SK-N-SH (cell line): ENCODE measurements at regions not wholly inside any gene's neighbourhood (a gene's known extent, or its start where the extent isn't known, plus 50 kb on each side); places are given as distances from the start of the nearest gene placed in this dataset.

ENCODE experiments used
- CTCF ChIA-PET: fragments of 300-600, 350-600 bp; formaldehyde crosslinking; extraction: SDS; loops from one replicate; lab custom pipeline; 2021; lab: Yijun Ruan, JAX
- POLR2A ChIA-PET: fragments of 350-600 bp; sonication (Branson Sonifier 250); formaldehyde crosslinking; extraction: SDS; loops from one replicate; lab custom pipeline; 2020; ENCODE audit warnings: antibody characterized with exemption, inconsistent platforms; lab: Yijun Ruan, JAX
- DNase-seq: peaks from one replicate; pipeline ENCODE4 v3.0.0; 2012
- H2AFZ ChIP-seq: fragments of 200-600 bp; sonication (generic); 2 replicates; pipeline ENCODE4 v1.8.1; 2016; ENCODE audit warnings: antibody characterized with exemption, mild to moderate bottlenecking, low read depth
- H3F3A ChIP-seq: fragments of 200-600 bp; sonication (generic); replicated peaks from 2 replicates; pipeline ENCODE3; 2016; ENCODE audit warnings: antibody characterized with exemption, mild to moderate bottlenecking; ENCODE audit not compliant: insufficient read depth
- H3K27ac ChIP-seq, 2 experiments: fragments of 200-500 bp in 1 of 2; fragments of 200-600 bp in 1 of 2; sonication (Bioruptor generic) in 1 of 2; sonication (generic), shearing (Covaris generic) in 1 of 2; 2 replicates each; pipeline versions ENCODE4 v1.5.1 to v1.6.1; 2014 to 2016; ENCODE audit warnings: low read depth in 2 of 2, inconsistent platforms in 1 of 2, low read length in 1 of 2, mild to moderate bottlenecking in 1 of 2, mixed read lengths in 1 of 2
- H3K27me3 ChIP-seq: fragments of 200-600 bp; sonication (generic), shearing (Covaris generic); 2 replicates; pipeline ENCODE4 v1.6.1; 2016; ENCODE audit warnings: mixed run types; ENCODE audit not compliant: insufficient read depth
- H3K36me3 ChIP-seq, 2 experiments: fragments of 200-500 bp in 1 of 2; fragments of 200-600 bp in 1 of 2; sonication (Bioruptor generic) in 1 of 2; sonication (generic) in 1 of 2; replicated peaks in 1 of 2; 2 replicates each; pipeline versions ENCODE3 to v1.5.1; 2014 to 2016; ENCODE audit warnings: low read length in 1 of 2, mild to moderate bottlenecking in 1 of 2; ENCODE audit not compliant: insufficient read depth in 2 of 2, control insufficient read depth in 1 of 2
- H3K4me1 ChIP-seq, 2 experiments: fragments of 200-500 bp in 1 of 2; fragments of 200-600 bp in 1 of 2; sonication (Bioruptor generic) in 1 of 2; sonication (generic), shearing (Covaris generic) in 1 of 2; 2 replicates each; pipeline versions ENCODE4 v1.5.1 to v1.6.1; 2014 to 2016; ENCODE audit warnings: low read depth in 1 of 2, low read length in 1 of 2, mixed run types in 1 of 2; ENCODE audit not compliant: insufficient read depth in 2 of 2, control insufficient read depth in 1 of 2
- H3K4me2 ChIP-seq: fragments of 200-600 bp; sonication (generic), shearing (Covaris generic); 2 replicates; pipeline ENCODE4 v1.6.1; 2017; ENCODE audit warnings: mixed run types
- H3K4me3 ChIP-seq, 2 experiments: fragments of 200-500 bp in 1 of 2; fragments of 200-600 bp in 1 of 2; sonication (Bioruptor generic) in 1 of 2; sonication (generic), shearing (Covaris generic) in 1 of 2; 2 replicates each; pipeline versions ENCODE4 v1.5.1 to v1.8.1; 2014 to 2016; ENCODE audit warnings: low read depth in 2 of 2, inconsistent platforms in 1 of 2, low read length in 1 of 2, mild to moderate bottlenecking in 1 of 2, mixed read lengths in 1 of 2, moderate library complexity in 1 of 2
- H3K79me2 ChIP-seq: fragments of 200-600 bp; sonication (generic); 2 replicates; pipeline ENCODE4 v1.8.1; 2017; ENCODE audit warnings: mild to moderate bottlenecking; ENCODE audit not compliant: insufficient read depth
- H3K9ac ChIP-seq: fragments of 200-600 bp; sonication (generic); 2 replicates; pipeline ENCODE4 v1.6.1; 2017; ENCODE audit warnings: mixed run types
- H3K9me2 ChIP-seq: fragments of 200-600 bp; sonication (generic); 2 replicates; pipeline ENCODE4 v1.6.1; 2017; ENCODE audit warnings: mixed run types
- H3K9me3 ChIP-seq: fragments of 200-600 bp; sonication (generic); 2 replicates; pipeline ENCODE4 v1.6.1; 2017; ENCODE audit warnings: mixed run types, mild to moderate bottlenecking, moderate library complexity
- H4K20me1 ChIP-seq: fragments of 200-600 bp; sonication (generic); 2 replicates; pipeline ENCODE4 v1.6.1; 2017; ENCODE audit warnings: mild to moderate bottlenecking, mixed run types; ENCODE audit not compliant: insufficient read depth
- CHD2 ChIP-seq: fragments of 150-350 bp; IDR thresholded peaks from 2 replicates; pipeline ENCODE4 v1.6.1; 2018; ENCODE audit warnings: low read length; ENCODE audit not compliant: partially characterized antibody
- FOXJ3 ChIP-seq: sonication (generic); formaldehyde crosslinking; IDR thresholded peaks from 2 replicates; pipeline ENCODE4 v1.5.1; 2020; ENCODE audit warnings: mild to moderate bottlenecking, missing genetic modification reagents
- JUND ChIP-seq: IDR thresholded peaks from 2 replicates; pipeline ENCODE4 v1.4.0; 2012
- MAX ChIP-seq: IDR thresholded peaks from 2 replicates; pipeline ENCODE4 v1.4.0; 2012; ENCODE audit warnings: low read depth
- MEF2A ChIP-seq: IDR thresholded peaks from 2 replicates; pipeline ENCODE4 v1.4.0; 2012; ENCODE audit warnings: low read depth, borderline replicate concordance
- MXI1 ChIP-seq: IDR thresholded peaks from 2 replicates; pipeline ENCODE4 v1.6.1; 2012; ENCODE audit warnings: mild to moderate bottlenecking, low read depth, low read length, improper control_type of control experiment
- PBX3 ChIP-seq: IDR thresholded peaks from 2 replicates; pipeline ENCODE4; 2012
- POLR2AphosphoS5 ChIP-seq: IDR thresholded peaks from 2 replicates; pipeline ENCODE4 v1.6.1; 2012; ENCODE audit warnings: low read depth, low read length
- RXRA ChIP-seq: IDR thresholded peaks from 2 replicates; pipeline ENCODE4 v1.4.0; 2012; ENCODE audit warnings: low read depth, mild to moderate bottlenecking, borderline replicate concordance
- SIN3A ChIP-seq: IDR thresholded peaks from 2 replicates; pipeline ENCODE4 v1.6.1; 2012; ENCODE audit warnings: low read depth, mild to moderate bottlenecking, low read length, moderate library complexity, borderline replicate concordance
- SMC3 ChIP-seq: IDR thresholded peaks from 2 replicates; pipeline ENCODE4 v1.6.1; 2012; ENCODE audit warnings: low read depth, low read length, improper control_type of control experiment
- TEAD4 ChIP-seq: IDR thresholded peaks from 2 replicates; pipeline ENCODE4 v1.4.0; 2012; ENCODE audit warnings: mild to moderate bottlenecking, borderline replicate concordance; ENCODE audit not compliant: insufficient read depth
- YY1 ChIP-seq: IDR thresholded peaks from 2 replicates; pipeline ENCODE4 v1.4.0; 2012; ENCODE audit warnings: low read depth, mild to moderate bottlenecking
- WGBS: methylation state at CpG from one replicate; pipeline ENCODE4 v1.1.6; 2017; ENCODE audit warnings: low lambda C conversion rate; 5-methylcytosine and 5-hydroxymethylcytosine counted together
- TF ChIP-seq, protein P1 (sequence below): fragments of 150-350 bp; IDR thresholded peaks from 2 replicates; pipeline ENCODE4 v1.6.1; 2017; ENCODE audit warnings: antibody characterized with exemption, low read length, low read depth, borderline replicate concordance
- TF ChIP-seq, protein P2 (sequence below): IDR thresholded peaks from 2 replicates; pipeline ENCODE4 v1.4.0; 2012; ENCODE audit warnings: low read depth, borderline replicate concordance
- TF ChIP-seq, protein P3 (sequence below): IDR thresholded peaks from 2 replicates; pipeline ENCODE4 v1.6.1; 2012; ENCODE audit warnings: mild to moderate bottlenecking, low read depth, low read length, moderate library complexity
- TF ChIP-seq, protein P4 (sequence below): IDR thresholded peaks from 2 replicates; pipeline ENCODE4 v1.4.0; 2012; ENCODE audit warnings: low read depth, borderline replicate concordance

- no peaks in the 10 kb centered on the region for H3K79me2 ChIP-seq
- no peak overlapping the region for H2AFZ ChIP-seq
- H3K36me3 ChIP-seq, result no peaks in the 10 kb centered on the region
- H3K27ac ChIP-seq, result no peak overlapping the region
- no peaks in the 10 kb centered on the region for H3K27me3 ChIP-seq
- H3K4me2 ChIP-seq, result no peak overlapping the region
- H3F3A ChIP-seq, result no peaks in the 10 kb centered on the region
- WGBS, result 43% methylated on average over 2 of the region's 2 CpGs
- ChIA-PET POLR2A (no interaction called here), CTCF (no interaction called here)
- H3K9ac ChIP-seq, result no peak overlapping the region
- no peak overlapping the region for H3K4me3 ChIP-seq
- no peaks in the 10 kb centered on the region for H4K20me1 ChIP-seq
- H3K9me3 ChIP-seq, result no peaks in the 10 kb centered on the region
- no peak for DNase-seq
- TF ChIP-seq TEAD4 (no peak), PBX3 (no peak), RXRA (no peak), SIN3A (no peak), FOXJ3 (CRISPR knock-in tag) (no peak)
- TF ChIP-seq, protein P1, sequence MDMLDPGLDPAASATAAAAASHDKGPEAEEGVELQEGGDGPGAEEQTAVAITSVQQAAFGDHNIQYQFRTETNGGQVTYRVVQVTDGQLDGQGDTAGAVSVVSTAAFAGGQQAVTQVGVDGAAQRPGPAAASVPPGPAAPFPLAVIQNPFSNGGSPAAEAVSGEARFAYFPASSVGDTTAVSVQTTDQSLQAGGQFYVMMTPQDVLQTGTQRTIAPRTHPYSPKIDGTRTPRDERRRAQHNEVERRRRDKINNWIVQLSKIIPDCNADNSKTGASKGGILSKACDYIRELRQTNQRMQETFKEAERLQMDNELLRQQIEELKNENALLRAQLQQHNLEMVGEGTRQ, result no peak
- TF ChIP-seq, protein P2, sequence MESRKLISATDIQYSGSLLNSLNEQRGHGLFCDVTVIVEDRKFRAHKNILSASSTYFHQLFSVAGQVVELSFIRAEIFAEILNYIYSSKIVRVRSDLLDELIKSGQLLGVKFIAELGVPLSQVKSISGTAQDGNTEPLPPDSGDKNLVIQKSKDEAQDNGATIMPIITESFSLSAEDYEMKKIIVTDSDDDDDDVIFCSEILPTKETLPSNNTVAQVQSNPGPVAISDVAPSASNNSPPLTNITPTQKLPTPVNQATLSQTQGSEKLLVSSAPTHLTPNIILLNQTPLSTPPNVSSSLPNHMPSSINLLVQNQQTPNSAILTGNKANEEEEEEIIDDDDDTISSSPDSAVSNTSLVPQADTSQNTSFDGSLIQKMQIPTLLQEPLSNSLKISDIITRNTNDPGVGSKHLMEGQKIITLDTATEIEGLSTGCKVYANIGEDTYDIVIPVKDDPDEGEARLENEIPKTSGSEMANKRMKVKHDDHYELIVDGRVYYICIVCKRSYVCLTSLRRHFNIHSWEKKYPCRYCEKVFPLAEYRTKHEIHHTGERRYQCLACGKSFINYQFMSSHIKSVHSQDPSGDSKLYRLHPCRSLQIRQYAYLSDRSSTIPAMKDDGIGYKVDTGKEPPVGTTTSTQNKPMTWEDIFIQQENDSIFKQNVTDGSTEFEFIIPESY, result no peak
- no peaks in the 10 kb centered on the region for H3K9me2 ChIP-seq
- H3K4me1 ChIP-seq, result no peaks in the 10 kb centered on the region
These were observed 90.0 kb upstream of the HNRNPU start for GRCh38 chr1:244954359-244954758.

- no peaks in the 10 kb centered on the region for H3K36me3 ChIP-seq
- no peak overlapping the region for H2AFZ ChIP-seq
- DNase-seq, result no peak
- H3K9ac ChIP-seq, result no peak overlapping the region
- no peaks in the 10 kb centered on the region for H3K9me2 ChIP-seq
- H3K27me3 ChIP-seq, result no peaks in the 10 kb centered on the region
- CTCF ChIA-PET, result no interaction called here
- WGBS, result 87% methylated on average over 4 of the region's 4 CpGs
- no peaks in the 10 kb centered on the region for H3K9me3 ChIP-seq
- no peak overlapping the region for H3K27ac ChIP-seq
- no peaks in the 10 kb centered on the region for H4K20me1 ChIP-seq
- H3K4me3 ChIP-seq, result no peak overlapping the region
- H3K4me2 ChIP-seq, result no peak overlapping the region
- POLR2A ChIA-PET, result no interaction called here
- H3F3A ChIP-seq, result no peaks in the 10 kb centered on the region
- no peaks in the 10 kb centered on the region for H3K79me2 ChIP-seq
- H3K4me1 ChIP-seq, result no peaks in the 10 kb centered on the region
- TF ChIP-seq, protein P3, sequence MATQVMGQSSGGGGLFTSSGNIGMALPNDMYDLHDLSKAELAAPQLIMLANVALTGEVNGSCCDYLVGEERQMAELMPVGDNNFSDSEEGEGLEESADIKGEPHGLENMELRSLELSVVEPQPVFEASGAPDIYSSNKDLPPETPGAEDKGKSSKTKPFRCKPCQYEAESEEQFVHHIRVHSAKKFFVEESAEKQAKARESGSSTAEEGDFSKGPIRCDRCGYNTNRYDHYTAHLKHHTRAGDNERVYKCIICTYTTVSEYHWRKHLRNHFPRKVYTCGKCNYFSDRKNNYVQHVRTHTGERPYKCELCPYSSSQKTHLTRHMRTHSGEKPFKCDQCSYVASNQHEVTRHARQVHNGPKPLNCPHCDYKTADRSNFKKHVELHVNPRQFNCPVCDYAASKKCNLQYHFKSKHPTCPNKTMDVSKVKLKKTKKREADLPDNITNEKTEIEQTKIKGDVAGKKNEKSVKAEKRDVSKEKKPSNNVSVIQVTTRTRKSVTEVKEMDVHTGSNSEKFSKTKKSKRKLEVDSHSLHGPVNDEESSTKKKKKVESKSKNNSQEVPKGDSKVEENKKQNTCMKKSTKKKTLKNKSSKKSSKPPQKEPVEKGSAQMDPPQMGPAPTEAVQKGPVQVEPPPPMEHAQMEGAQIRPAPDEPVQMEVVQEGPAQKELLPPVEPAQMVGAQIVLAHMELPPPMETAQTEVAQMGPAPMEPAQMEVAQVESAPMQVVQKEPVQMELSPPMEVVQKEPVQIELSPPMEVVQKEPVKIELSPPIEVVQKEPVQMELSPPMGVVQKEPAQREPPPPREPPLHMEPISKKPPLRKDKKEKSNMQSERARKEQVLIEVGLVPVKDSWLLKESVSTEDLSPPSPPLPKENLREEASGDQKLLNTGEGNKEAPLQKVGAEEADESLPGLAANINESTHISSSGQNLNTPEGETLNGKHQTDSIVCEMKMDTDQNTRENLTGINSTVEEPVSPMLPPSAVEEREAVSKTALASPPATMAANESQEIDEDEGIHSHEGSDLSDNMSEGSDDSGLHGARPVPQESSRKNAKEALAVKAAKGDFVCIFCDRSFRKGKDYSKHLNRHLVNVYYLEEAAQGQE, result no peak
- TF ChIP-seq JUND, result no peak
- no peak for TF ChIP-seq MEF2A
- TF ChIP-seq SMC3, result no peak
- TF ChIP-seq MXI1, result no peak
- TF ChIP-seq POLR2AphosphoS5, result no peak
- TF ChIP-seq YY1, result no peak
- no peak for TF ChIP-seq MAX
- TF ChIP-seq, protein P4, sequence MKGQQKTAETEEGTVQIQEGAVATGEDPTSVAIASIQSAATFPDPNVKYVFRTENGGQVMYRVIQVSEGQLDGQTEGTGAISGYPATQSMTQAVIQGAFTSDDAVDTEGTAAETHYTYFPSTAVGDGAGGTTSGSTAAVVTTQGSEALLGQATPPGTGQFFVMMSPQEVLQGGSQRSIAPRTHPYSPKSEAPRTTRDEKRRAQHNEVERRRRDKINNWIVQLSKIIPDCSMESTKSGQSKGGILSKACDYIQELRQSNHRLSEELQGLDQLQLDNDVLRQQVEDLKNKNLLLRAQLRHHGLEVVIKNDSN, result no peak
- TF ChIP-seq, protein P2, result no peak
- TF ChIP-seq CHD2, result no peak
- no peak for TF ChIP-seq FOXJ3 (CRISPR knock-in tag)
These were observed 89.6 kb upstream of the HNRNPU start for GRCh38 chr1:244953901-244954300.
